NB4 (cell line): ENCODE measurements at regions not wholly inside any gene's neighbourhood (a gene's known extent, or its start where the extent isn't known, plus 50 kb on each side); places are given as distances from the start of the nearest gene placed in this dataset.

ENCODE experiments used
- CTCF ChIP-seq: IDR thresholded peaks from one replicate; pipeline ENCODE4 v1.5.1; 2012; ENCODE audit warnings: low read depth, low read length
- MYC ChIP-seq: IDR thresholded peaks from 2 replicates; pipeline ENCODE4 v1.6.1; 2011; ENCODE audit warnings: low read depth, low read length
- POLR2A ChIP-seq: IDR thresholded peaks from 2 replicates; pipeline ENCODE4 v1.6.1; 2011; ENCODE audit warnings: mild to moderate bottlenecking; ENCODE audit not compliant: insufficient read length; ENCODE audit errors: extremely low read depth
- TF ChIP-seq, protein P1 (sequence below): IDR thresholded peaks from 2 replicates; pipeline ENCODE4 v1.6.1; 2011; ENCODE audit warnings: low read depth, low read length

DNA sequence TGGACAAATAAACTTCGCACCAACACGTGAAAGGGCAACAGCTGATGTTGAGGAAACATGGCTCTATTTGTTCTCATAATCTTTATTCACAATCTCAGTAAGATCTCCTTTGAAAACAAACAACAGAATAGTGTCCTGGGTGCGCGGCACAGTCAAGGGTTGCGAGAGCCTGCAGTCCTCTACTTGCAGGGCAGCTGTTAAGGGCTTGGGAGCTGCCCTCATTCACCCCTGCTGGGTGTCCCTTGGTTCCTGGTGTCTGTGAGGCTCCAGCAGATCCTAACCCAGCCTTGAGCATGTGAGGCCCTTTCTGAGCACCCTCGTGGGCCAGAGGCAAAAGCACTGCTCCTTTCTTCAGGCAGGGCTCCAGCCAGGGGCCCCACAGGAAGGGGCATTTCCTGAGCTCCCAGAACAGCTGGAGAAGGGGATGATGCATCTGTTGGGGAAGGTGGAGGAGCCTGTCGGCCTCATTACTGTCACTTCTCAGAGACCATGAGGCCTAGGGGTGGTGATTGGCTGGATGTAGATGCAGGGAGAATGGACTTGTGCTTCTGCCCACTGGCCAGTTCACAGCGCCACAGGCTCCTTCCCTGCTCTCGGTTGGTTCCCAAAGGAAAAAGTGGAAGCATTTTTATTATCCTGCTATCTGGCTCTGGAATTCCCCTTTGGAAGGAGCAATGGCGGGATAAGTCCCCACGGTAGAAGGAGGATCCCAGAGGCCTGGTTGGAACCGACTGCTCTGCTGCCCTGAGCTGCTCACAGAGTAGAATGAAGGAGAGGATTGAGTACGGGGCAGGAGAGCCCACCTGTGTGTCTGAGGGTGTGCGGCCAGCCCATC lies 51.9 kb upstream of the KLF13 start:
- TF ChIP-seq CTCF (no peak), POLR2A (no peak), MYC (peak; percentile 28; the same call in 1 of the 2 replicates)
- TF ChIP-seq, protein P1, sequence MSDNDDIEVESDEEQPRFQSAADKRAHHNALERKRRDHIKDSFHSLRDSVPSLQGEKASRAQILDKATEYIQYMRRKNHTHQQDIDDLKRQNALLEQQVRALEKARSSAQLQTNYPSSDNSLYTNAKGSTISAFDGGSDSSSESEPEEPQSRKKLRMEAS, result no peak
